OCI-LY3 (cell line): ENCODE measurements at regions not wholly inside any gene's neighbourhood (a gene's known extent, or its start where the extent isn't known, plus 50 kb on each side); places are given as distances from the start of the nearest gene placed in this dataset.

Experiments
- H2AFZ ChIP-seq: fragments of 200-600, 300-600 bp; shearing (Covaris generic); 2 replicates; pipeline ENCODE4 v1.6.0; 2014; ENCODE audit warnings: antibody characterized with exemption, low read depth, low read length
- H3K27ac ChIP-seq: fragments of 200-600, 300-600 bp; sonication (generic); 2 replicates; pipeline ENCODE4 v1.5.1; 2014; ENCODE audit warnings: mild to moderate bottlenecking, low read length, moderate library complexity, mixed read lengths
- H3K27me3 ChIP-seq: fragments of 200-600, 300-600 bp; sonication (generic); 2 replicates; pipeline ENCODE4 v1.6.1; 2014; ENCODE audit warnings: low read depth, low read length, mixed read lengths
- H3K36me3 ChIP-seq: fragments of 200-600, 300-600 bp; sonication (generic); replicated peaks from 2 replicates; pipeline ENCODE3; 2014; ENCODE audit warnings: low read depth, low read length, mixed read lengths
- H3K4me1 ChIP-seq: fragments of 300-600, 200-600 bp; sonication (generic); 2 replicates; pipeline ENCODE4 v1.6.1; 2014; ENCODE audit warnings: low read length, mixed read lengths
- H3K4me2 ChIP-seq: fragments of 200-600, 300-600 bp; sonication (generic); 2 replicates; pipeline ENCODE4 v1.6.1; 2014; ENCODE audit warnings: low read length, mixed read lengths
- H3K4me3 ChIP-seq: fragments of 300-600, 200-600 bp; sonication (generic); 2 replicates; pipeline ENCODE4 v1.5.1; 2014; ENCODE audit warnings: antibody characterized with exemption, mild to moderate bottlenecking, low read length, moderate library complexity
- H3K79me2 ChIP-seq: fragments of 300-600, 200-600 bp; shearing (Covaris generic); 2 replicates; pipeline ENCODE4 v1.6.1; 2014; ENCODE audit warnings: mild to moderate bottlenecking, low read length, mixed read lengths
- H3K9ac ChIP-seq: fragments of 300-600, 200-600 bp; shearing (Covaris generic); 2 replicates; pipeline ENCODE4 v1.6.0; 2014; ENCODE audit warnings: mild to moderate bottlenecking, low read length, moderate library complexity
- H3K9me3 ChIP-seq: fragments of 200-600, 300-600 bp; shearing (Covaris generic); 2 replicates; pipeline ENCODE4 v1.6.1; 2014; ENCODE audit warnings: low read length, mixed read lengths; ENCODE audit not compliant: insufficient read depth
- H4K20me1 ChIP-seq: fragments of 200-600, 300-600 bp; sonication (generic); 2 replicates; pipeline ENCODE4 v1.6.1; 2016; ENCODE audit warnings: low read length, mixed read lengths; ENCODE audit not compliant: insufficient read depth
- EZH2phosphoT487 ChIP-seq: fragments of 200-600 bp; shearing (Covaris generic); IDR thresholded peaks from 2 replicates; pipeline ENCODE4 v1.6.1; 2018; ENCODE audit warnings: antibody characterized with exemption, mixed run types, low read depth
- TF ChIP-seq, protein P1 (sequence below): fragments of 200-600, 300-600 bp; sonication (generic); IDR thresholded peaks from 2 replicates; pipeline ENCODE4 v1.5.1; 2014; ENCODE audit warnings: antibody characterized with exemption, low read length, low read depth

DNA sequence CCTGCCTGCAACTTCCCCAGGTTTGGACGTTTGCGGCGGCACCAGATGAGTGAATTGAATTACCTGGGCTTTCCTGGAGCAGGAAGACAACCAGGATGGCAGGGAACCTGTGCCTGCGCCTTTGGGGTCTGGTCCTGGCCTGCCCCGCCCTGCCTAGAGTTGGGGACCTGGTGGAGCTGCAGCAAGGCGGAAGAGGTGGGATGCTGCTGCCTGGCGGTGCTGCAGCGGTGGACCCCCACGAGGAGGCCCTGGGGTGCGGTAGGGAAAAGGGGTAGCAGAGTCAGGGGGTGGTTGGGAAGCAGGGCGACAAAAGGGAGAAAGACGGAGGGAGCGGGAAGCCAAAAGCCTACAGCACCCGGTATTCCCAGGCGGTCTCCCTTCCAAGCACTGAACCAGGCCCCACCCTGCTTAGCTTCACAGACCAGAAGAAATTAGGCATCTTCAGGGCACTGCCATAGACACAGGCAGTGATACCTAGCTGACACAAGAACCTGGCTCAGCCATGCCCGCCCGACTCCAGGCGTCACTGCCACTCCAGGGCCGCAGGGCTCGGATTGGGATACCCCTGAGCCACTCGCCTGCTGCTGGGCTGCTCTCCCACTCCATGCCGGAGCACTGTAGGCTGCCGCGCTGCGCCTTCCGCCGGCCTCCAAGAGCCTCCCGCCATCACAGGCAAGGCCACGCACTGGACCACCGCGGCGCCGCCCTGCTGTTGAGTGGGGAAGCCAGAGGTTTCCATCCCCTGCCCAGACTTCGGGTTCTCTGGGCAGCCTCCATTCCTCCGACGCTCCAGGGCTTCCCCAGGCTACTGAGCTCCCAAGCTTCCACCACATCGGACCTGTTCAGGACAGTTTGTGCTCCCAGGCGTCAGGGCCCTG lies 155.2 kb upstream of the ALG10B start:
- H3K27me3 ChIP-seq: no peaks in the 10 kb centered on the region
- no peak overlapping the region for H3K4me2 ChIP-seq
- no peak overlapping the region for H2AFZ ChIP-seq

GRCh38 chr12:38162013-38162412 lies 154.6 kb upstream of the ALG10B start:
- Histone ChIP-seq H3K4me3 (no peak overlapping the region), H3K9ac (no peak overlapping the region), H3K4me2 (no peak overlapping the region), H3K27me3 (no peaks in the 10 kb centered on the region), H3K27ac (no peak overlapping the region), H3K79me2 (no peaks in the 10 kb centered on the region), H4K20me1 (no peaks in the 10 kb centered on the region), H3K4me1 (no peaks in the 10 kb centered on the region), H3K9me3 (no peaks in the 10 kb centered on the region), H2AFZ (no peak overlapping the region), H3K36me3 (no peaks in the 10 kb centered on the region)
- TF ChIP-seq, protein P1, sequence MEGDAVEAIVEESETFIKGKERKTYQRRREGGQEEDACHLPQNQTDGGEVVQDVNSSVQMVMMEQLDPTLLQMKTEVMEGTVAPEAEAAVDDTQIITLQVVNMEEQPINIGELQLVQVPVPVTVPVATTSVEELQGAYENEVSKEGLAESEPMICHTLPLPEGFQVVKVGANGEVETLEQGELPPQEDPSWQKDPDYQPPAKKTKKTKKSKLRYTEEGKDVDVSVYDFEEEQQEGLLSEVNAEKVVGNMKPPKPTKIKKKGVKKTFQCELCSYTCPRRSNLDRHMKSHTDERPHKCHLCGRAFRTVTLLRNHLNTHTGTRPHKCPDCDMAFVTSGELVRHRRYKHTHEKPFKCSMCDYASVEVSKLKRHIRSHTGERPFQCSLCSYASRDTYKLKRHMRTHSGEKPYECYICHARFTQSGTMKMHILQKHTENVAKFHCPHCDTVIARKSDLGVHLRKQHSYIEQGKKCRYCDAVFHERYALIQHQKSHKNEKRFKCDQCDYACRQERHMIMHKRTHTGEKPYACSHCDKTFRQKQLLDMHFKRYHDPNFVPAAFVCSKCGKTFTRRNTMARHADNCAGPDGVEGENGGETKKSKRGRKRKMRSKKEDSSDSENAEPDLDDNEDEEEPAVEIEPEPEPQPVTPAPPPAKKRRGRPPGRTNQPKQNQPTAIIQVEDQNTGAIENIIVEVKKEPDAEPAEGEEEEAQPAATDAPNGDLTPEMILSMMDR: no peak
- no peak for TF ChIP-seq EZH2phosphoT487

More for the DNA sequence above, 155.2 kb upstream of the ALG10B start:
- no peak overlapping the region for H3K27ac ChIP-seq
- H3K4me1 ChIP-seq: no peaks in the 10 kb centered on the region
- H3K79me2 ChIP-seq: no peaks in the 10 kb centered on the region
- TF ChIP-seq, protein P1: no peak
- no peak for TF ChIP-seq EZH2phosphoT487
- no peaks in the 10 kb centered on the region for H4K20me1 ChIP-seq
- H3K4me3 ChIP-seq: no peak overlapping the region
- H3K9ac ChIP-seq: no peak overlapping the region
- H3K36me3 ChIP-seq: no peaks in the 10 kb centered on the region
- no peaks in the 10 kb centered on the region for H3K9me3 ChIP-seq

- H3K4me2 ChIP-seq: no peak overlapping the region
- H3K27me3 ChIP-seq: no peaks in the 10 kb centered on the region
- H3K4me1 ChIP-seq: no peaks in the 10 kb centered on the region
- H3K36me3 ChIP-seq: no peaks in the 10 kb centered on the region
- H2AFZ ChIP-seq: no peak overlapping the region
- TF ChIP-seq, protein P1: no peak
- TF ChIP-seq EZH2phosphoT487: no peak
- H3K9ac ChIP-seq: no peak overlapping the region
- no peaks in the 10 kb centered on the region for H4K20me1 ChIP-seq
- no peaks in the 10 kb centered on the region for H3K79me2 ChIP-seq
- no peak overlapping the region for H3K27ac ChIP-seq
- H3K9me3 ChIP-seq: no peaks in the 10 kb centered on the region
- no peak overlapping the region for H3K4me3 ChIP-seq
Observed at GRCh38 chr12:38162708-38163441, 153.7 kb upstream of the ALG10B start.

- Histone ChIP-seq H3K4me2 (no peak overlapping the region), H3K4me3 (no peak overlapping the region), H3K79me2 (no peaks in the 10 kb centered on the region), H3K4me1 (no peaks in the 10 kb centered on the region), H4K20me1 (no peaks in the 10 kb centered on the region), H2AFZ (no peak overlapping the region), H3K36me3 (no peaks in the 10 kb centered on the region), H3K9me3 (no peaks in the 10 kb centered on the region), H3K27ac (no peak overlapping the region), H3K27me3 (no peaks in the 10 kb centered on the region), H3K9ac (no peak overlapping the region)
- TF ChIP-seq, protein P1: no peak
- TF ChIP-seq EZH2phosphoT487: no peak
Observed at GRCh38 chr12:38163442-38163801, 153.2 kb upstream of the ALG10B start.
